HFFc6 (cell line): ENCODE measurements at regions not wholly inside any gene's neighbourhood (a gene's known extent, or its start where the extent isn't known, plus 50 kb on each side); places are given as distances from the start of the nearest gene placed in this dataset.
"Not testable (repeated sequence)": the region's sequence is repeated elsewhere in the genome, so short reads cannot be mapped to it uniquely, and the experiment has no call there.

Source experiments
- DNase-seq: peaks from one replicate; pipeline ENCODE4 v3.0.0-alpha.2; 2018
- H3K27ac Mint-ChIP-seq: 2 replicates; pipeline ENCODE4 v1.8.0; 2020; ENCODE audit warnings: mild to moderate bottlenecking, mixed read lengths
- H3K27me3 Mint-ChIP-seq: 2 replicates; pipeline ENCODE4 v1.8.0; 2021; ENCODE audit warnings: mild to moderate bottlenecking, moderate library complexity, mixed read lengths; ENCODE audit not compliant: insufficient read depth
- H3K36me3 Mint-ChIP-seq: 2 replicates; pipeline ENCODE4 v1.8.0; 2021; ENCODE audit warnings: low read depth, mixed read lengths
- H3K4me1 Mint-ChIP-seq: 2 replicates; pipeline ENCODE4 v1.8.0; 2020; ENCODE audit warnings: low read depth, mixed read lengths
- H3K4me3 Mint-ChIP-seq: 2 replicates; pipeline ENCODE4 v1.8.0; 2020; ENCODE audit warnings: mild to moderate bottlenecking, moderate library complexity, mixed read lengths
- H3K9me3 Mint-ChIP-seq: 2 replicates; pipeline ENCODE4 v1.8.0; 2020; ENCODE audit warnings: mild to moderate bottlenecking, mixed read lengths
- CTCF ChIP-seq: fragments of 200-600 bp; sonication (generic); IDR thresholded peaks from 2 replicates; pipeline ENCODE4 v1.5.0; 2021; ENCODE audit warnings: antibody characterized with exemption, mild to moderate bottlenecking

DNA sequence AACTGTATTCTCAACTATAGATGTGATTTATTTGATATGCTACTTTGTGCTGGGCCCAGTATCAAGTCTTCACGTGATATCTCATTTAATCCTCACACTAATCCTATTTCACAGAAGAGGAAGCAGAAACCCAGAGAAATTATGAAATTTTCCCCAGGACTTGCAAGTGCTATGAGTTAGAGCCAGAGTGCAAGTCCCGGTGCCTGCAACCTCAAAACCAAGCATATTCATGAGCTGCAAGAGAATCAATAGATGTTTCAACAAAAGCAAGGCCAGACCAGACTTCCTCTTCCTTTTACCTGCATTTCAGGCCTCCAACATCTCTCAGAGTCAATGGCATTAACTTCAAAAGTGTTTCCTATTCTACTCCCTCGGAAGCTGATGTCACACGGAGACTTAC lies 92.2 kb upstream of the GATB start:
- no peaks in the 10 kb centered on the region for H3K9me3 Mint-ChIP-seq

DNA sequence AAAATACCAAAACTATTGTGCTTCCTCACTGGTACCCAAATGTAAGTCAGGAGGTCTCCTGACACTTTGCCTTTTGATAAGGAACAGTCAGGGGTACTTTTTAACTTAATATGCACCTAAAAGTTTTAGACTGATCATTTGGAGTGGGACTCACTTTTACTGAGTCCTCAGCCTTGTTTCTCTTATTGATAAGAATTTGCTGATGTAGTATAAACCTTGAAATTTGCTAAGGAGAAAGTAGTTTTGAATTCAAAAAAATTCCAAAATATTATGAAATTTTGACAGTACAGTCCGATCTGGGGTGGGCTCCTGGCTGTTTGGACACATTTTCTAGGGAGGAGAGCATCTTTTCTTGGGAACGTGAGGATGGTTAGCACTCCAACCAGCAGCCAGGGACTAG lies 91.4 kb upstream of the GATB start:
- Mint-ChIP-seq H3K9me3 (no peaks in the 10 kb centered on the region), H3K27me3 (no peaks in the 10 kb centered on the region), H3K4me3 (no peak overlapping the region), H3K36me3 (no peaks in the 10 kb centered on the region), H3K27ac (no peak overlapping the region), H3K4me1 (peaks cover 42% of the 10 kb centered on the region)
- no peak for TF ChIP-seq CTCF
- DNase-seq: no peak

More for the DNA sequence above, 92.2 kb upstream of the GATB start:
- Mint-ChIP-seq H3K36me3 (no peaks in the 10 kb centered on the region), H3K4me1 (peaks cover 41% of the 10 kb centered on the region), H3K4me3 (no peak overlapping the region), H3K27ac (no peak overlapping the region), H3K27me3 (no peaks in the 10 kb centered on the region)
- TF ChIP-seq CTCF: no peak
- no peak for DNase-seq

DNA sequence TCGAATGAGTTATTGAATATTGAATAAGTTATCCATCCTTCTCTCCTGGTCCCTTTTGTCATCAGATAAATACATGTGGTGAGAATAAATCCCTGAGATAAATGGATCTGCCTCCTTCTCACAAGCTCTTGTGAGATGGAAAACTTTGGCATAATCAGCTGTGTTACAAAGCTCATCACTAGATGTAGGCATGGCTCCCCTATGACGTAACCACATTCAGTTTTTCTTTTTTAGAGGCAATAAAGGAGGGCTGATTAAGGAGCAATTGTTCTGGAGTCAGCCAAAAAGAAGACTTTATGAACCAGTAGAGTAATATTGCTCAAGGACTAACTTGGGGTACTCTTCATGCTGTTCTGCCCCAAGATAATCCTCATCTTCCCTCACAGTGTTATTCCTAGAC lies 90.5 kb upstream of the GATB start:
- DNase-seq: no peak
- no peak for TF ChIP-seq CTCF
- Mint-ChIP-seq H3K4me3 (no peak overlapping the region), H3K36me3 (no peaks in the 10 kb centered on the region), H3K9me3 (no peaks in the 10 kb centered on the region), H3K4me1 (peaks cover 42% of the 10 kb centered on the region), H3K27me3 (no peaks in the 10 kb centered on the region), H3K27ac (peak overlapping the region; percentile 62; the same call in 1 of the 2 replicates)

- peaks cover 42% of the 10 kb centered on the region for H3K4me1 Mint-ChIP-seq
- H3K4me3 Mint-ChIP-seq: peak overlapping the region; percentile 9; the same call in 1 of the 2 replicates
- peak; percentile 46 for DNase-seq
- TF ChIP-seq CTCF: no peak
- H3K27me3 Mint-ChIP-seq: peaks cover 2% of the 10 kb centered on the region; the same call in 1 of the 2 replicates
- no peaks in the 10 kb centered on the region for H3K36me3 Mint-ChIP-seq
- H3K9me3 Mint-ChIP-seq: no peaks in the 10 kb centered on the region
- peak overlapping the region; percentile 62 for H3K27ac Mint-ChIP-seq
Observed at GRCh38 chr4:151850791-151851213, 90.0 kb upstream of the GATB start.

DNA sequence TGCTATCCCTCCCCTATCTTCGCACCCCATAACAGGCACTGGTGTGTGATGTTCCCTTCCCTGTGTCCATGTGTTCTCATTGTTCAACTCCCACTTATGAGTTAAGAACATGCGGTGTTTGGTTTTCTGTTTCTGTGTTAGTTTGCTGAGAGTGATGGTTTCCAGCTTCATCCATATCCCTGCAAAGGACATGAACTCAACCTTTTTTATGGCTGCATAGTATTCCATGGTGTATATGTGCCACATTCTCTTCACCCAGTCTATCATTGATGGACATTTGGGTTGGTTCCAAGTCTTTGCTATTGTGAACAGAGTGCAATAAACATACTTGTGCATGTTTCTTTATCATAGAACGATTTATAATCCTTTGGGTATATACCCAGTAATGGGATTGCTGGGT lies 84.7 kb upstream of the GATB start:
- H3K4me3 Mint-ChIP-seq, DNase-seq, H3K27ac Mint-ChIP-seq, H3K9me3 Mint-ChIP-seq, H3K36me3 Mint-ChIP-seq, H3K27me3 Mint-ChIP-seq: not testable (repeated sequence)
- peaks cover 20% of the 10 kb centered on the region for H3K4me1 Mint-ChIP-seq

DNA sequence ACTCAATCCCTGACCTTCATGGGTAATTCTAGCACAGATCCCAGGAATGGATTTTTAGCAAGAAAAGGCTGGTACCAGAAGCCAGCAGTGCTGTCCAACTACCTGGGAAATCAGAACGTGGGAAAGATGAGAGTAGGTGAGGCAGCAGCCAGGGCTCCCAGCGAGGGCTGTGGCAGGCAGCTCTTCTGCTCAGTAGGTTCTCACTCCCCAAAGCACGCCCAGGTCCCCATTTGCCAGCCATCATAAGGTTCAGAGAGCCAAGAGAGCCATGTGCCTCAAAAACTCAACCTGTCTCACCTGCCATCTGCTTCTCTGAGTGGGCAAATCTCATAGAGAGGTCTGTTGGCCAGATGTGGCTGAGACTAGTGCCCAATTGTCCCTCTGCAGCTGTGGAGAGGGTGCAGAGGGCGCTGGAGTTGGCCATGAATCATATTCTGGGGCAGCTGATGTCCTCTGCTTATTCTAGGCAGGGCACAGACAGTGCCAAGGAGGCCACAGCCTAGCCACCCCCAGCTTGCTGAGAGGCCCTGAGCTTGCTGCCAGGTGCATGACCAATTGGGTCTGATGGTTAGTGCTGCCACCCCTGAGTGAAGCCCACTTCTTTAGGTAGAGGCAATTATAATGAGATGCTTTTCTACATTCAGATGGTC lies 81.7 kb upstream of the GATB start:
- Mint-ChIP-seq H3K36me3 (no peaks in the 10 kb centered on the region), H3K27me3 (peaks cover 2% of the 10 kb centered on the region), H3K4me1 (no peaks in the 10 kb centered on the region), H3K27ac (no peak overlapping the region), H3K9me3 (no peaks in the 10 kb centered on the region), H3K4me3 (no peak overlapping the region)
- TF ChIP-seq CTCF: no peak
- DNase-seq: no peak
